ENCODE measurements at regions not wholly inside any gene's neighbourhood (a gene's known extent, or its start where the extent isn't known, plus 50 kb on each side); places are given as distances from the start of the nearest gene placed in this dataset.

DNA sequence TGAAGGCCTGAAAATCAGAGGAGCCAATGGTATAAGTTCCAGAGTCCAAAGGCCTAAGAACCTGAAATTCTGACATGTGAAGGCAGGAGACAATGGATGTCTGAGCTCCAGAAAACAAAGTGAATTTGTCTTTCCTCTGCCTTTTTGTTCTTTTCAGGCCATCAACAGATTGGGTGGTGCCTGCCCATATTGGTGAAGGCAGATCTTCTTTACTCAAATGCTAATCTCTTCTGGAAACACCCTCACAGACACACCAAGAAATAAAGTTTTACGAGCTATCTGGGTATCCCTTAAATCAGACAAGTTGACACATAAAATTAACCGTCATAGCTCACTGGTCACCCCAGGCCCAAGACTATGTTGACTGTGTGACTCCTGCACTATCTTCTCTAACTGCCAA lies 163.8 kb upstream of the NCKAP5 start:
- Histone ChIP-seq H3K4me2 (ENCODE audit: control insufficient read depth, insufficient read depth) (no peak overlapping the region), H3K27me3 (replicated peaks in 1 of 2; ENCODE audit: control insufficient read depth in 2 of 2, insufficient read depth in 2 of 2, low read length in 1 of 2) (no peaks in the 10 kb centered on the region; a peak in 1 of 4 replicates), H2AFZ (ENCODE audit: control insufficient read depth, low read depth, low read length) (no peak overlapping the region), H4K20me1 (ENCODE audit: control insufficient read depth, insufficient read depth) (no peaks in the 10 kb centered on the region), H3K36me3 (ENCODE audit: control insufficient read depth in 2 of 2, insufficient read depth in 2 of 2, low read length in 1 of 2) (no peaks in the 10 kb centered on the region), H3K9ac (ENCODE audit: control insufficient read depth, insufficient read depth, low read length) (no peak overlapping the region), H3K27ac (ENCODE audit: control insufficient read depth, insufficient read depth) (no peak overlapping the region), H3K79me2 (ENCODE audit: control insufficient read depth, insufficient read depth, low read length) (no peaks in the 10 kb centered on the region), H3K9me3 (replicated peaks; ENCODE audit: control insufficient read depth, insufficient read depth, low read length) (peaks cover 2% of the 10 kb centered on the region; the same call in 1 of the 3 replicates), H3K4me1 (ENCODE audit: control insufficient read depth, insufficient read depth, low read length) (no peaks in the 10 kb centered on the region), H3K4me3 (no peak overlapping the region)
- in situ Hi-C loops (cut with MboI): no loop called here
- ChIA-PET RAD21 (ENCODE audit: unreplicated experiment) (no interaction called here), POLR2A (no interaction called here), SMC1A (ENCODE audit: uncharacterized antibody, unreplicated experiment) (no interaction called here), CTCF (no interaction called here)
- intact Hi-C loops (cut with micrococcal nuclease; ENCODE audit: unreplicated experiment): no loop called here
- BruUV-seq (replicated peaks): no TSS peak
- no peak for FAIRE-seq
- DNase-seq (ENCODE audit: low read depth, low spot score): no peak
- 31% methylated on average over 2 of the region's 2 CpGs for WGBS (ENCODE audit: insufficient coverage, insufficient replicate concordance, low lambda C conversion rate, missing lambda C conversion rate)
- ATAC-seq: no peak
- TF ChIP-seq BRCA1 (IDR thresholded peaks at IDR 0.05; ENCODE audit: low read depth, low read length) (no peak), POU2F2 (IDR thresholded peaks at IDR 0.05; ENCODE audit: borderline replicate concordance, low read depth, low read length) (no peak), CUX1 (IDR thresholded peaks at IDR 0.05; ENCODE audit: insufficient replicate concordance, low read depth, low read length) (no peak), CHD1 (IDR thresholded peaks at IDR 0.05; ENCODE audit: low read depth, low read length) (no peak), SMC3 (IDR thresholded peaks at IDR 0.05; ENCODE audit: borderline replicate concordance, low read length) (no peak), JUNB (IDR thresholded peaks at IDR 0.05) (no peak), PAX5 (IDR thresholded peaks at IDR 0.05; ENCODE audit: borderline replicate concordance, low read depth, low read length) (no peak), BCLAF1 (IDR thresholded peaks at IDR 0.05) (no peak), ZNF207 (IDR thresholded peaks at IDR 0.05; ENCODE audit: borderline replicate concordance) (no peak), SIN3A (IDR thresholded peaks at IDR 0.05; ENCODE audit: low read depth, low read length) (no peak), BMI1 (IDR thresholded peaks at IDR 0.05; ENCODE audit: borderline replicate concordance) (no peak), ETV6 (conservative IDR thresholded peaks at IDR 0.05 in 1 of 2, IDR thresholded peaks at IDR 0.05 in 1 of 2; ENCODE audit: borderline replicate concordance in 1 of 2, low read depth in 1 of 2) (no peak), TBL1XR1 (IDR thresholded peaks at IDR 0.05; ENCODE audit: low read depth, low read length) (no peak), MYC (IDR thresholded peaks at IDR 0.05; ENCODE audit: insufficient read depth, insufficient read length, insufficient replicate concordance, low read length, severe bottlenecking) (no peak), NR2F1 (conservative IDR thresholded peaks at IDR 0.05) (no peak)
- TF ChIP-seq, protein P1, sequence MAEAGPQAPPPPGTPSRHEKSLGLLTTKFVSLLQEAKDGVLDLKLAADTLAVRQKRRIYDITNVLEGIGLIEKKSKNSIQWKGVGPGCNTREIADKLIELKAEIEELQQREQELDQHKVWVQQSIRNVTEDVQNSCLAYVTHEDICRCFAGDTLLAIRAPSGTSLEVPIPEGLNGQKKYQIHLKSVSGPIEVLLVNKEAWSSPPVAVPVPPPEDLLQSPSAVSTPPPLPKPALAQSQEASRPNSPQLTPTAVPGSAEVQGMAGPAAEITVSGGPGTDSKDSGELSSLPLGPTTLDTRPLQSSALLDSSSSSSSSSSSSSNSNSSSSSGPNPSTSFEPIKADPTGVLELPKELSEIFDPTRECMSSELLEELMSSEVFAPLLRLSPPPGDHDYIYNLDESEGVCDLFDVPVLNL (IDR thresholded peaks at IDR 0.05; ENCODE audit: low read depth, low read length): no peak

Measured in GM12878 (cell line).